GF-D8 (cell line): ENCODE measurements at regions not wholly inside any gene's neighbourhood (a gene's known extent, or its start where the extent isn't known, plus 50 kb on each side); places are given as distances from the start of the nearest gene placed in this dataset.
"Not testable (repeated sequence)": the region's sequence is repeated elsewhere in the genome, so short reads cannot be mapped to it uniquely, and the experiment has no call there.

Experiments
- DNase-seq: peaks from one replicate; lab custom pipeline; 2025; lab: John Stamatoyannopoulos, UW

DNA sequence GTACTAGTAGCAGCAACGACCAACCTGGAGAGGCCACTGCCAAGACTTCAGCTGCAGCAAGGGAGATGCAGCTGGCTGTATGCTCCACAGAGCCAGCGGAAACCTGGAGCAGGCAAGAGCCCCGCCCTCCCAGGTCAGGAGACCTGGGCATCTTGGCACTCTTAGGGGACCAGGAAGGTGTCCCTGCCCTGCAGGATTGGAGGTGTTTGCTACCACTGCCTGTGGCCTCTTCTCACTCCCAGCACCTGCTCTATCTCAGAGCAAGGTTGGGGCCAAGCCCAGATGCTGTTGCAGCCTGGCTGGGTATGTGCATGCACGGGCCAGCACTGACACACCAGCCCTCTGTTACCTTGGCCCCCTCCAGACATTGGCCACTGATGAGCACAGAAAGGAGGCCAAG, 1512.8 kb downstream of the REEP3 start:
- no peak for DNase-seq

DNA sequence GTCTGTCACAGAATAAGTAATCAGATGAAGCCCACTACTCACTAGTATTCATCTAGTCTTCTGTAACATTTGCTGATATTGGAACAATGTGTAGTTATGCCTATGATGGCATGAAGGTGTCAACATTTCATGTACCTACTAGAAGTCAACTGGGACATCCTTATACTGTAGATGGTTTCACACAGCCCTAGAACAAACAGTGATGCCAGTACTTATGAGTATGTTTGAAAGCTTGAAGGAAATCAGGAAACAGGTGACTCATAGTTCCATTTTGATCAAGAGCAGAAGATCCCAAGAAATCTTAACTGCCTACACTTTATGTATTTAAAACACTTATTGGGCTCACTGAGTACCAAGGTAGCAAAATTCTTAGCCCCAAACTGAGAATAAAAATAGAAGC, 1519.6 kb downstream of the REEP3 start:
- DNase-seq, result no peak

DNA sequence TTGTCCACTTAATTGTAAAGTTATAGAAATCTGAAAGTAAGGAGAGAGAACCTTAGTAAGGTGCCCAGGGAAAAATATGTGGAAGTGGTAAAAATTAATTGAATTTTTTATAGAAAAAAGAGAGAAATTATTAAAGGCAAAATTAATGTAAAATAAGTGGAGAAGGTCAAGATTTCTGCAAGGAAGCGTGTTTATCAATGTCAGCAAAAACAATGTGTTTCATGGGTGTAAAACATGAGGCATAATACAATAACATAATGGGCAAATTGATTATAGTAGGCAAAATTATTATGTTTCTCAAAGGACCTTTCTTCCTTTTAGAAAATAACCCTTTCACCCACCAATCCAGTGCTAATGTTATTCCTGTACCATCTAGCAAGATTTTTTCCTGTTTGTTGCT, 1520.1 kb downstream of the REEP3 start:
- DNase-seq, result no peak

DNA sequence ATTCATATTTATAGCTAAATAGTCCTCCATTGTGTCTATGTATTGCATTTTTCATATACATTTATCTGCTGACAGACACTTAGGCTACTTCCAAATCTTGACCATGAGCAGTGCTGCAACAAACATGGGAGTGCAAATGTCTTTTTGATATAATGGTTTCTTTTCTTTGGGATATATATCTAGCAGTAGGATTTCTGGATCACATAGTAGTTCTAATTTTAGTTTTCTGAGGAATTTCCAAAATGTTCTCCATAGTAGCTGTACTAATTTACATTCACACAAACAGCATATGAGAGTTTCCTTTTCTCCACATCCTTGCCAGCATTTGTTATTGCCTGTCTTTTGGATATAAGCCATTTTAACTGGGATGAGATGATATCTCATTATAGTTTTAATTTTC, 1521.3 kb downstream of the REEP3 start:
- DNase-seq, result no peak

DNA sequence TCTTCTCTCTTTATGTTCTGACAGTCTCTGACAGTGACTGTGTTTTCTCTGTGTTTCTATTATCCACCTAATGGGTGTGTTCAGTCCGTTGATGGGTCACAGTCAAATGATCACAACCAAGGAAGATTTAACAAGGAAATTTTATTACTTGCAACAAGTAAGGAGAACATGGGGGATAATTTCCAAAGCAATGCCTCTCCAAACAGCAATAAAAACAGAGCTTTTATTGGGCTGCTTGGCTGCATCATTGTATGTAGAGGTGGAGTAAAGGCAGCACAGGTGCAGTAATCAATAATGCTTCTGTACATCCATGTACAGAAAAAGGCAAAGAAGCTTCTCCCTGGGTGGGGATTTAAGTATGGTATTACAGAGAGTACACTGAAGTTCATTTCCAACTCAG, 1525.6 kb downstream of the REEP3 start:
- DNase-seq, result no peak

DNA sequence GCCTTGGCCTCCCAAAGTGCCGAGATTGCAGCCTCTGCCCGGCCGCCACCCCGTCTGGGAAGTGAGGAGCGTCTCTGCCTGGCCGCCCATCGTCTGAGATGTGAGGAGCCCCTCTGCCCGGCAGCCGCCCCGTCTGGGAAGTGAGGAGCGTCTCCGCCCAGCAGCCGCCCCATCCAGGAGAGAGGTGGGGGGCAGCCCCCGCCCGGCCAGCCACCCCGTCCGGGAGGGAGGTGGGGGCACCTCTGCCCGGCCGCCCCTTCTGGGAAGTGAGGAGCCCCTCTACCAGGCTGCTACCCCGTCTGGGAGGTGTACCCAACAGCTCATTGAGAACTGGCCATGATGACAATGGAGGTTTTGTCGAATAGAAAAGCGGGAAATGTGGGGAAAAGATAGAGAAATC, 1530.9 kb downstream of the REEP3 start:
- not testable (repeated sequence) for DNase-seq

DNA sequence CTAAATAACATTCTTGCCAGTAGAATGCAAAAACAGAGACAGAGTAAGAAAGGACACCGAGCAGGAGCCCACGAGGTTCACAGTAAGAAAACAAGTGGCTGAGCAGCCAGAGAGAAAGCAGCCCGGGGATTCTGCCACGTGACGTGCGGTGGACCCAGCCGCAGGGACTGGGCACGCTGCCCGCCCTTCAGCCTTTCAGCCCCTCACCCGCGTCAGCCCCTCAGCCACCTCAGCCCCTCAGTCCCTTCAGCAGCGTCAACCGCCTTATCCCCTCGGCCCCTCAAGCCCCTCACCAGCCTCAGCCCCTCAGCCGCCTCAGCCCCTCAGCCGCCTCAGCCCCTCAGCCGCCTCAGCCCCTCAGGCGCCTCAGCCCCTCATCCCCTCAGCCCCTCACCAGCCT, 1532.2 kb downstream of the REEP3 start:
- DNase-seq, result not testable (repeated sequence)

DNA sequence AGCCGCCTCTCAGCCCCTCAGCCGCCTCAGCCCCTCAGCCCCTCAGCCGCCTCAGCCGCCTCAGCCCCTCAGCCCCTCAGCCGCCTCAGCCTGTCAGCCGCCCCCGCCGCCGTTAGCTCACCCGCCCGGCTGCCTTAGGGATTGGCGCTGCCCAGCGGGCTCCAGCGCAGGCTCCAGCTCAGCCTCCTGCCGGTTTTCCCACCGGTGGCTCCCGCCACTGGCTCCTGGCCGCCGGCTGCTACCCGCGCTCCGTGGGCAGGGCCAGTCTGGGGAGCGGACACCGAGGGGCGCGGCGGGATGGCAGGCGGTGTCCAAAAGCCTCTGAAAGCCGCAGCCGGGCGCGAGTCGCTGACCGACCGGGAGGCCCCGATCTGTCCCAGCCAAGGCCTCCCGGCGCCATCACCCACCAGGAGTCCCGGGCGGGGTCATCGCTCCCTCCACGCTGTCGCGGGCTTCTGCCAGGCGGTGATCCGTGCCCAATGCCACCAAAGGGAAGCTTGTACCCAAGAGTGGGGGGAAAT, 1532.7 kb downstream of the REEP3 start:
- DNase-seq, result not testable (repeated sequence)

DNA sequence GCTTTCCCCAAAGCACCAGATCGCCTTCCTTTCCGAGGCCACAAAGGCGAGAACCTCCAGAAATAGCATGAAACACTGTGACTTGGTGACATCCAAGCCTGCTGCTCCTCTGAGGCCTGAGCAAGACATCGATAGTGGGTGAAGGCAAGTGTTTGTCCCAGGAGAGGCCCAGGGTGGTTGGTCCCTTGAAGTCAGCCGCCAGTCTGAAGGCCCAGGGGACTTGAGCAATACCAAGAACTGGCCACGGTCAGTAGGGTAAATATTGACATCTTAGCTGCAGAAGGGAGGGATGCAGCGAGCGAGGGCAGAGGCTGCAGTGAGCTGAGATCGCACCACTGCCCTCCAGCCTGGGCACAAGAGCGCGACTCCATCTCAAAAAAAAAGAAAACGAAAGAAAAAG, 1533.5 kb downstream of the REEP3 start:
- DNase-seq, result not testable (repeated sequence)

DNA sequence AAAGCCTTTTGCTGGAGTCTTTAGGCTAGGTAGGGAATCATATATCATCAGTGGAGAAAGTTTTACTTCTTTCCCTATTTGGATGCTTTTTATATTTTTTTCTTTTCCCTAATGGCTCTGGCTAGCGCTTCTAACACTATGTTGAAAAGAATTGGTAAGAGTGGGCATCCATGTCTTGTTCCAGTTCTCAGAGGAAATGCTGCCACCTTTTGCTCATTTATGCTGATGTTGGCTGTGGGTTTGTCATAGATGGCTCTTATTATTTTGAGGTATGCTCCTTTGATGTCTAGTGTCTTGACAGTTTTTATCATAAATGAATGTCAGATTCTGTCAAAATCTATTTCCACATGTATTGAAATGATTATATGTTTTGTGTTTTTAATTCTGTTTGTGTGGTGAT, 1544.1 kb downstream of the REEP3 start:
- DNase-seq, result no peak

DNA sequence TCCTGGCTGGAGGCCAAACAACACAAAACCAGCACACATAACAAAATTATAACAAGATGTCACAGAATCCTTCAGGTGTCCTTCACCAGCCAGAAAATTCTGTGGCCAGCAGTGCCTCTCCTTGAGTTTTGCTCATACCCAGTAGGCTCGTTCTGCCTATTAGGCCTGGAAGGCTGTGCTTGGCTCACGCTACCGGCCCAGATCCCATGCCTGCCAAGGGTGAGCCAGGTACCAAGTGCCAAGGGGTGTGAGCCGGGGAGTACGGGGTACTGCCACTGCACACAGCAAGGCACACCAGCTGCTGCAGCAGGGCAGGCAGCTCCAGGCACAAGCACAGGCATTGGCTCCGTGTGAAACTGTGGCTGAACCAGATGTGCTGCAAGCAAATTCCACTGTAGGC, 1562.0 kb downstream of the REEP3 start:
- DNase-seq, result no peak

DNA sequence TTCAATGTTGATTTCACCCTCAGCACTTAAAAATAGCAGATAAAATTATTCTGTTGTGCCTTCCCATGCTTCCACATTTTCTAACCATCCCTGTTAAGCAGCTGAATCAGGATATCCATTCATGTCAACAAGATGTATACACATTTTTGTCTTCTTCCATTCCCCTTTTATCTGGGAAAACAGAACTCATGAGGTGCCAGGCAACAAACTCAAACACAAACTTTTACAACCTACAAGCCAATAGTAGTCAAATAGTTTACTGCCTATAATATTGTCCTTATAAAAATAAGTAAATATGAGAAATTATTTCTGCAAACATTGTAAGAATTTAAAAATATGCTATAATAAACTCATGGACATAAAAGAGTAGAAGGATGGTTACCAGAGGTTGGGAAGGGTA, 1569.8 kb downstream of the REEP3 start:
- DNase-seq, result no peak

DNA sequence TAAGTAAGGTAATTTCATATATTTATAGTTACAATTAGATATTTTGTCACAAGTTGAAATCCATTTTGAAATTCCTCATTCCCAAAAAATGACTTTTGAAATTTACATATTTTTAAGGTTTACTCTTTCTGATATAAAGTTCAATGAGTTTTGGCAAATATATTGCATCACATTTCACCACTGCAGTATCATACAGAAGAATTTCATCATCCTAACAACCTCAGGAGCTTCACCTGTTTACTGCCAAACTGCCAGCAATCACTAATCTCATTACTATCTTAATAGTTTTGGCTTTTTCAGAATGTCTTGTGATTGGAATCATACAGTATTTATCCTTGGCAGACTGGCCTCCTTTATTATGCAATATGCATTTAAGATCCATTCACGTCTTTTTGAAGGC, 1578.9 kb downstream of the REEP3 start:
- no peak for DNase-seq

DNA sequence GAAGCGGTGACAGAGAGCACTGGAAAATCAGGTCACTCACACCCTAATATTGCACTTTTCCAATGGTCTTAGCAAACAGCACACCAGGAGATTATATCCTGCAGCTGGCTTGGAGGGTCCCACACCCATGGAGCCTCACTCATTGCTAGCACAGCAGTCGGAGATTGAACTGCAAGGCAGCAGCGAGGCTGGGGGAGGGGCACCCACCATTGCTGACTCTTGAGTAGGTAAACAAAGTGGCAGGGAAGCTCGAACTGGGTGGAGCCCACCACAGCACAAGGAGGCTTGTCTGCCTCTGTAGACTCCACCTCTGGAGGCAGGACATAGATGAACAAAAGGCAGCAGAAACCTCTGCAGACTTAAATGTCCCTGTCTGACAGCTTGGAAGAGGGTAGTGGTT, 1579.7 kb downstream of the REEP3 start:
- DNase-seq, result not testable (repeated sequence)

DNA sequence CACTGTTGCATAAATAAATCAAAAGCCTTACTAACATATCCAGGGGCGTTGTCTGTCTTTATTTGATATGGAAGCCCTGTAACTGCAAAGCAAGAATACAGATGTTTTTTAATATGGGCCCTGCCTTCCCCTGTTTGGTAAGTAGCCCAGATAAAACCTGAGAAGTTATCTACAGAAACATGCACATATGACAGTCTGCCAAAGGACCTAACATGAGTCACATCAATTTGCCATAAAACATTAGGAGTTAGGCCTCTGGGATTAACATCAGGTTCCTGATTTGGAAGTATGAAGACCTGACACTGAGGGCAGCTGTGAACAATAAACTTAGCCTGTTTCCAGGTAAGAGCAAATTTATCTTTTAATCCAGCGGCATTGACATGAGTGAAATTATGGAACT, 1588.8 kb downstream of the REEP3 start:
- DNase-seq, result no peak

DNA sequence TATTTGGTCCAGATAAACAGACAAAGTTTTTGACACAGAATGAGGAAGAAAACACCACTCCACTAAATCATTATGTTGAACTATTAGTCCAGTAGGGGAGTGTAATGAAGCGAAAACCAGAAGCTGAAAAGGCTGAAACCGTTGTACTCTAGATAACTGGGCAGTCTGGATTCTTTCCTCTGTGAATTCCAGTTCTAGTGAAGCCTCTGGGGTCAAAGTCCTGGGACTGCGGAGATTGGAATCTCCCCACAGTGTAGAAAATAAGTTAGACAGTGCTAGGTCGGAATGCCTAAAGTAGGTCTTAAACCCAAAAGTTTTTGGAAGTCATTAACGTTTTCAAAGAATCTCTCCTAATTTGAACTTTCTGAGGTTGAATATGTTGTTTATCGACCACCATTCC, 1589.9 kb downstream of the REEP3 start:
- DNase-seq, result not testable (repeated sequence)

DNA sequence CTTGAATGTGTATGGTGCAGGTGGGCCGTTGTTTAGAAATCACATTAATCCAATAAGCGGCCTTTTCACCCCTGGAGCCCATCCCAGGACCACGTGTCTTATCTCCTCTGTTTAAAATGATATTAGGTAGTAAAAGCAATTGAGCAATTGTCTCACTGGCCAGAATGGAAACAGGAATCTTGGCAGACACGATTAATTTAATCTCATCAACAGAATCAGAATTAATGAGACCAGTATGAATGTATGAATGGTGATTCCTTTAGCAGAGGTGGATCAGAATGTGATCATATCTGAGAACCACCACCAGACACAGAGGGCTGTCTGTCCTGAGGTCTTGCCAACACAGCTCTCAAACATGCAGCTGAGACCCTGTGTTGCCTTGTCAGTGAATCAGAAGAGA, 1591.4 kb downstream of the REEP3 start:
- DNase-seq, result no peak

DNA sequence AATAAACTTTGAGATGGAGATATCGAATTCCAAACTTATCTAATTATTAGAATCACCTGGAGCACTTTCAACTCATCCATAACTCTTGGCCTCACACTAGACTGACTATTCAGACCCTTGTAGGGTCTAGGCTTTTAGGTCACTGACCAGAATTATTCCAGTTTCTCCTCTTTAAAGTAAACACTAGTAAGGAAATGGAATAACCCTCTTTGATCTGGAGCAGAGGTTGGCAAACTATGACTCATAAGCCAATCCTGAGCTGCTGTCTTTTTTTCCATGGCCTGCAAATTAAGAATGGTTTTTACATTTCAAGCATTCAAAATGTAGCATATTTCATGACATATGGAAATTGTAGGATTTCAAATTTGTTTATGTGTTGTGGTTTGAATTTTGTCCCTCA, 1601.9 kb downstream of the REEP3 start:
- DNase-seq, result no peak

DNA sequence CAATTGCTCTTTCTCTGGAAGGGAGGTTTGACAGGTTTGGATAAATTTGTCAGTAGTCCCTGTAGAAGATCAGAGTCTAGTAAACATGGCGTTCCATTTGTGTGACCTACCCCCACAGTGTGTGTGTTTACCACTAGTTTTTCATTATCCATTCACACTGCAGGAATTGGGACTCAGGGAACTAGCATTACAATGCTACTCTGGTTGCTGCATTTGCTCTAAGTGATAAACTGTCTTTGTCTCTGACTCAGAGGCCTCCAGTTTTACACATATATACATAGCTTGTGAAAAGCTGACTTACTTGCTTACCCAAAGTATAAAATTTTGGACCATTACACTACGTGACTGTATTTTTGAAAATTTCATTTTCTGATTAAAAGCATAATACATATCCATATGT, 1604.0 kb downstream of the REEP3 start:
- no peak for DNase-seq

DNA sequence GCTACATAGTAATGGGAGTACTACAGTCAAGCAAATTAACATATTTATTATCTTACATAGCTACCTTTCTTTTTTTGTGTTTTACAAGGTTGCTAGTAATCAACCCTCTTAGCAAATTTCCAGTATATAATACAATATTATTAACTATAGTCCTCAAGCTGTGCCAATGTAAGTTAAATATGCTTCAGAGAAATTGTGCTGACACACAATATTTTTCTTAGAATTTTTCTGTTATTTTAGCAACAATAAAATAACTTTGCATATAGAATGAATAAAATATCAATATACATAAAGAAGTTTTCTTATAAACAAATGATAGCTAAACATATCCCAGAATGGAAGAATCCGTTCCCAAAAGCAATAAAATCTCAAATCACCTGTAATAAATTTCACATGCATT, 1605.1 kb downstream of the REEP3 start:
- DNase-seq, result no peak

DNA sequence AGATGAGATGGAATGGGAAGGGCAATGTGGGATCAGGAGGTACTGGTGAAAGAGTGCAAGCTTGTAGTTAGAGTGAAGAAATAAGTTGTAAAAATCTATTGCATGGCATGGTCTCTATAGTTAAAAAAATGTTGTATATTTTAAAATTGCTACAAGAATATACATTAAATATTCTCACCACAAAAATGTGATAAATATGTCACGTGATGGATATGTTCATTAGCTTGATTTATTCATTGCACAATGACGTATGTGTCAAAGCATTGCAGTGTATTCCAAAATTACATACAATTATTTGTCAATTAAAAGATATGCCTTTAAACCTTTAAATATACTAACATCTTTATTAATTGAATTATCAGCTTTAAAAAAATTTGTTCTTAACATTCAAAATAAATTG, 1607.1 kb downstream of the REEP3 start:
- DNase-seq, result no peak

DNA sequence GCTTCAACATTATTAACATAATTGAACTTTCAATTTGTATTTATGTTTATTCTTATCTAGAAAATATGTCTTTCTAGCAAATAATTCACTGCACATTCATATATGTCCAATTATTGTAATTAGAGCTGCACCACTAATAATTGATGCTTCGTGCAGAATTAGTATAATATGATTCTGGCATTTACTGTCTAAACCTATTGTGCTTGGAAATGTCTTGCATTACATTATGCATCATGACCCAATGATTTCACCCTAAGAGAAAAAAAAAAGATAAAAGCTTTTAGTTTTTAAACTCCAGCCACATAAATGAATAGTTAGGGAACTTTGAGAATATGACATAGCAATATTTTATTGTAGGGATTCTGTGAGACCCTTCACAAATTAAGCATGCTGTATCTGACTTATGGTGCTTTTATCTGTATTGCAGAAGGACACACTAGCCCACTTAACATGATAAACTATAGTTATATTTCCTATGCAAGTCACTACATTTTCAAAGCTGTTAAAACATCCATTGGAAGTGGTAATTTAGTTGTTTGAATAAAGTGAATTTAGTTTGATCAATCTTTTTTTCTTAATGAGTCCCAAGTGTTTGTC, 1609.1 kb downstream of the REEP3 start:
- DNase-seq, result no peak

DNA sequence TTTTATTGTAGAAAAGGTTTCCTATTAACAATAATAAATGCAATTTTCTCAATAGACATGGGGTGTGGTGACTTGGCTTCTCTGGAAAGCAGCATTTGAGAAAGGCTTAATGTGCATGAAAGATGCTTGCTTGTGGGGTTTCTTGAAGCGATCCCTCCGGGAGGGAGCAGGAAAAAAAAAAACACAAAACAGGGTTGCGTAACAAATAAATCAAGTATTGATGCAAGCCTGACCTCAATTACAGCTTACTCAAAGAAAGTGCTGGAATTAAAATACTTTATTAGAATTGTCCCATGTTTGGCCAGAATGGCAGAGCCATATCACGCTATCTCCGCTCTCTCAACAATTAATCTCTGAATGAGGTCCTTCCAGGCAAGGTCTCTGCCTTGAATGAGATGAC, 1612.5 kb downstream of the REEP3 start:
- no peak for DNase-seq

DNA sequence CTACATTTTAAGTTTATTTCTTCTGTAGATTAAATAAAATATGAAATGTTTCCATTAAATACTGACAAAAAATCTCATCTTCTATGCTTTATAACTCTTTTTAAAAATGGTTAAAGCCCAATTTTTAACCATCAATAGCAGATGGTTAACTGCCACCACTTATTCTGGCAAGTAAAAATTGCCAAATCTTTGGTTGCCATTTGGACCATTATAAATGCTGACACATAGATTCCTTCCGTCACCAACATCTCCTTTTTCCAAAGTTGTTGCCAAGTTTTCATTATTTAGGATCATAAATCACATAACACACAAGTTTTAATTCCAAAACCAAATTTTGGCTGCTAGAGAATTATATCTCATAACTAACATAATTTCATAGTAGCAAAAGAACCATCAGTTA, 1614.3 kb downstream of the REEP3 start:
- no peak for DNase-seq
